HEK293 (cell line): ENCODE measurements at regions not wholly inside any gene's neighbourhood (a gene's known extent, or its start where the extent isn't known, plus 50 kb on each side); places are given as distances from the start of the nearest gene placed in this dataset.

ENCODE experiments used
- CTCF ChIP-seq: fragments of 450-650 bp; formaldehyde crosslinking; IDR thresholded peaks from 2 replicates; pipeline ENCODE4 v1.5.1; 2016; ENCODE audit warnings: missing biosample characterization, missing genetic modification characterization
- PRDM4 ChIP-seq: fragments of 450-650 bp; formaldehyde crosslinking; IDR thresholded peaks from 2 replicates; pipeline ENCODE4 v1.5.1; 2017; ENCODE audit warnings: missing biosample characterization, missing genetic modification characterization
- ZNF133 ChIP-seq: fragments of 450-650 bp; formaldehyde crosslinking; IDR thresholded peaks from 2 replicates; pipeline ENCODE4 v1.5.1; 2016; ENCODE audit warnings: missing biosample characterization, missing genetic modification characterization
- ZNF280D ChIP-seq: fragments of 450-650 bp; formaldehyde crosslinking; IDR thresholded peaks from 2 replicates; pipeline ENCODE4 v1.5.1; 2016; ENCODE audit warnings: missing biosample characterization, missing genetic modification characterization
- ZNF302 ChIP-seq: fragments of 450-650 bp; formaldehyde crosslinking; IDR thresholded peaks from 2 replicates; pipeline ENCODE4 v1.5.1; 2016; ENCODE audit warnings: missing biosample characterization, missing genetic modification characterization, low read depth
- ZNF510 ChIP-seq: fragments of 450-650 bp; formaldehyde crosslinking; IDR thresholded peaks from 2 replicates; pipeline ENCODE4 v1.5.1; 2018; ENCODE audit warnings: mild to moderate bottlenecking, missing genetic modification characterization, missing biosample characterization; ENCODE audit not compliant: insufficient replicate concordance

GRCh38 chr6:21995318-21995717 is 301.5 kb downstream of the PRL start:
- TF ChIP-seq PRDM4 (no peak), ZNF280D (tag by site-specific recombination) (no peak), ZNF133 (no peak), CTCF (tag by site-specific recombination) (no peak), ZNF302 (tag by site-specific recombination) (no peak), ZNF510 (tag by site-specific recombination) (no peak)
